ENCODE measurements at regions not wholly inside any gene's neighbourhood (a gene's known extent, or its start where the extent isn't known, plus 50 kb on each side); places are given as distances from the start of the nearest gene placed in this dataset.

DNA sequence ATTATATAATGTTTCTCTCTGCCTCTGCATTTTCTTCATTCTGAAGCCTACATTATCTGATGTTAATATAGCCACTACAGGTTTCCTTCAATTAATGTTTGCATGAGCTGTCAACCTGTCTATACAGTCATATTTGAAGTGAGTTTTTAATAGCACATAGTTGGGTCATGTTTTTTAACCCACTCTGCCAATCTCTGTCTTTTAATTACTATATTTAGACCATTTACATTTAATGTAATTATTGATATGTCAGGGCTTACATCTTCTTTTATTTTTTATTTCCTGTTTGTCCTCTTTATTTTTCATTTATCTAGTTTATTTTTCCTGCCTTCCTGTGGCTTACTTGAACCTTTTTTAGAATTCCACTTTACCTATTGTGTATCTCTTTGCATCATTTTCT is 124.3 kb upstream of the PDE1C start:
- no peak overlapping the region for H3K27ac Mint-ChIP-seq
- H3K9me3 Mint-ChIP-seq = peaks cover 13 to 28% of the 10 kb centered on the region in 2 donors
- DNase-seq (ENCODE audit: low spot score in 2 of 2) (no peak), ATAC-seq (no peak)
- peaks cover 0 to 5% of the 10 kb centered on the region in 2 donors for H3K36me3 Mint-ChIP-seq

DNA sequence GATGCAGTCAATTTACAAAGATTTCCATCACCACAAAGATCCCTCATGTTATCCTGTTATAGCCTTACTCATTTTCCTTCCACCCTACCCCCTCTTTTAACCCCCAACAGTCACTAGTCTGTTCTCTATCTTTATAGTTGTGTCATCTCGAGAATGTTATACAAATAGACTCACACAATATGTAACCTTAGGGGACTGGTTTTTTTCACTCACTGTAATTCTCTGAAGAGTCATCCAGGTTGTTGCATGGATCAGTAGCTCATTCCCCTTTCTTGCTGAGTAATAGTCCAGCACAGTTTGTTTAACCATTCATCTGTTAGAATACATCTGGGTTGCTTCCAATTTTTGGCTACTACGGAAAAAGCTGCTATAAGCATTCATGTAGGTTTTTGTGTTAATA is 121.1 kb upstream of the PDE1C start:
- peaks cover 8 to 28% of the 10 kb centered on the region in 2 donors for H3K9me3 Mint-ChIP-seq
- ATAC-seq (no peak), DNase-seq (ENCODE audit: low spot score in 2 of 2) (no peak)
- H3K27ac Mint-ChIP-seq = no peak overlapping the region
- peaks cover 0 to 5% of the 10 kb centered on the region in 2 donors for H3K36me3 Mint-ChIP-seq

GRCh38 chr7:32179567-32179966 is 109.4 kb upstream of the PDE1C start:
- DNase-seq (ENCODE audit: low spot score in 2 of 2) (no peak), ATAC-seq (no peak)
- H3K27ac Mint-ChIP-seq = no peak overlapping the region
- peaks cover 0 to 8% of the 10 kb centered on the region in 2 donors for H3K9me3 Mint-ChIP-seq
- H3K36me3 Mint-ChIP-seq = no peaks in the 10 kb centered on the region

DNA sequence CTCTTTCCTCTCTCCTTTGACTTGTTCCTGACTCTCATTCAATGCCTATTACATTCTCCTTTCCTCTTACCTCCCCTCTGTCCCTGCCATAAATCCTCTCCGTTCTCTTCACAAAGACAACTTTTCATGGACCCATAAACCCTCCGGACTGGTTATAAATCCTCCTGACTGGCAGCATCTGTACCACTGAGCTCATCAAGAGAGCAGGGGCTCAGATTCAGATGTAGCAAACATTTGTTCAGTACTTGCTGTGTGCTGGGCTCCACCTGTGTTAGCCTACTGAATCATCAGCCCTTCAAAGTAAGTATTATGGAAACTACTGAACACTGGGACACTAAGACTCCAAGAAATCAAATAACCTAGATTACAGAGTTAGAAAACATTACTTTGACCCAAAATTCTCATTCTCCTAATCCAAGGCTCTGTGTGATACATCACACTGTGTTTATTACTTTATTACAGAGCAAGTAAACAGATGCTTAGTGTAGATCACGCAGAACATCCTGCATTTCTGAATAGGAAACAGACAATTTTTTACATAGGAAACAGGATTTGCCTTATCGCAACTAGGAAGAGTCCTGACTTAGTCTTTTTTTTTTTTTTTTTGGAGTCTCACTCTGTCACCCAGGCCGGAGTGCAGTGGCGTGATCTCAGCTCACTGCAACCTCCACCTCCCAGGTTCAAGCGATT is 108.6 kb upstream of the PDE1C start:
- DNase-seq (ENCODE audit: low spot score in 2 of 2) (no peak), ATAC-seq (no peak)
- H3K9me3 Mint-ChIP-seq = peaks cover 0 to 8% of the 10 kb centered on the region in 2 donors
- no peak overlapping the region for H3K27ac Mint-ChIP-seq
- H3K36me3 Mint-ChIP-seq = no peaks in the 10 kb centered on the region

GRCh38 chr7:32177232-32177631 is 107.0 kb upstream of the PDE1C start:
- Mint-ChIP-seq H3K27ac (no peak overlapping the region), H3K36me3 (no peaks in the 10 kb centered on the region), H3K9me3 (peaks cover 0 to 8% of the 10 kb centered on the region in 2 donors)
- ATAC-seq (no peak), DNase-seq (ENCODE audit: low spot score in 2 of 2) (no peak)

DNA sequence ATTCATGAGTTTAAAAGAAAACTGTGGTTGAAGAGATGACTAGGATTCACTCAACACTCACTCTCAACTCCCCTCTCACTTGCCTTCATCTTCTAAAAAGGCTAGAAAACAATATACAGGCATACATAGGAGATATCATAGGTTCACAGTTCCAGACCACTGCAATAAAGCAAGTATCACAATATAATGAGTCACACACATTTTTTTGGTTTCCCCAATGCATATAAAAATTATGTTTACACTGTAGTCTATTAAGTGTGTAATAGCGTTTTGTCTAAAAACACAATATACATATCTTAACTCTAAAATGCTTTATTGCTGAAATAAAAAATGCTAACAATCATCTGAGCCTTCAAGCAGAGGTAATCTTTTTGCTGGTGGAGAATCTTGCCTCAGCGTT is 104.9 kb upstream of the PDE1C start:
- peaks cover 7 to 8% of the 10 kb centered on the region in 2 donors for H3K9me3 Mint-ChIP-seq
- H3K27ac Mint-ChIP-seq = no peak overlapping the region
- ATAC-seq (no peak), DNase-seq (ENCODE audit: low spot score in 2 of 2) (no peak)
- H3K36me3 Mint-ChIP-seq = no peaks in the 10 kb centered on the region

DNA sequence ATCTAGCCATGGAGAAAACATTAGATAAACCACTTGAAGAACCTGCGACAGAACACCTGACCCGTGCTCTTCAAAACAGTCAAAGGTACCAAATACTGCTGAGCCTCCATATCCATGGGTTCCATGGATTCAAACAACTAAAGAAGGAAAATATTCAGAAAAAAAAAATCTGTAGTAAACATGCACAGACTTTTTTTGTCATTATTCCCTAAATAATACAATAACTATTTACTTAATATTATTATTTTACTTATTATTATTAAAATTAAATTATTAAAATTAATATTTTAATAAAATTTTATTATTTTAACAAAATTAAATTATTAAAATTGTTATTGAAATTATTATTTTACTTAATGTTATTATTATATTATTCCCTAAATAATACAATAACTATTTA is 101.0 kb upstream of the PDE1C start:
- Mint-ChIP-seq H3K9me3 (peaks cover 7 to 13% of the 10 kb centered on the region in 2 donors), H3K27ac (no peak overlapping the region), H3K36me3 (no peaks in the 10 kb centered on the region)
- DNase-seq (ENCODE audit: low spot score in 2 of 2) = no peak
- no peak for ATAC-seq

- Mint-ChIP-seq H3K36me3 (no peaks in the 10 kb centered on the region), H3K9me3 (peaks cover 7 to 11% of the 10 kb centered on the region in 2 donors), H3K27ac (no peak overlapping the region)
- DNase-seq (ENCODE audit: low spot score in 2 of 2) (no peak), ATAC-seq (no peak)
Observed at GRCh38 chr7:32170838-32171237, 100.6 kb upstream of the PDE1C start.

- Mint-ChIP-seq H3K27ac (no peak overlapping the region), H3K36me3 (no peaks in the 10 kb centered on the region), H3K9me3 (peaks cover 7 to 8% of the 10 kb centered on the region in 2 donors)
- ATAC-seq (no peak), DNase-seq (ENCODE audit: low spot score in 2 of 2) (no peak)
Observed at GRCh38 chr7:32169228-32169627, 99.0 kb upstream of the PDE1C start.

GRCh38 chr7:32167815-32168214 is 97.6 kb upstream of the PDE1C start:
- no peak for ATAC-seq
- H3K36me3 Mint-ChIP-seq = no peaks in the 10 kb centered on the region
- no peak overlapping the region for H3K27ac Mint-ChIP-seq
- no peak for DNase-seq (ENCODE audit: low spot score in 2 of 2)
- peaks cover 7 to 8% of the 10 kb centered on the region in 2 donors for H3K9me3 Mint-ChIP-seq

- no peak overlapping the region for H3K27ac Mint-ChIP-seq
- ATAC-seq (no peak), DNase-seq (ENCODE audit: low spot score in 2 of 2) (no peak)
- H3K36me3 Mint-ChIP-seq = no peaks in the 10 kb centered on the region
- H3K9me3 Mint-ChIP-seq = peaks cover 7 to 8% of the 10 kb centered on the region in 2 donors
Observed at GRCh38 chr7:32167256-32167655, 97.0 kb upstream of the PDE1C start.

GRCh38 chr7:32164341-32164996 is 94.3 kb upstream of the PDE1C start:
- no peak for ATAC-seq
- peaks cover 0 to 8% of the 10 kb centered on the region in 2 donors for H3K9me3 Mint-ChIP-seq
- DNase-seq (ENCODE audit: low spot score in 2 of 2) = no peak
- H3K27ac Mint-ChIP-seq = no peak overlapping the region
- H3K36me3 Mint-ChIP-seq = no peaks in the 10 kb centered on the region

GRCh38 chr7:32163896-32164295 is 93.7 kb upstream of the PDE1C start:
- H3K27ac Mint-ChIP-seq = no peak overlapping the region
- H3K36me3 Mint-ChIP-seq = no peaks in the 10 kb centered on the region
- H3K9me3 Mint-ChIP-seq = peaks cover 0 to 7% of the 10 kb centered on the region in 2 donors
- DNase-seq (ENCODE audit: low spot score in 2 of 2) = no peak
- ATAC-seq = no peak

DNA sequence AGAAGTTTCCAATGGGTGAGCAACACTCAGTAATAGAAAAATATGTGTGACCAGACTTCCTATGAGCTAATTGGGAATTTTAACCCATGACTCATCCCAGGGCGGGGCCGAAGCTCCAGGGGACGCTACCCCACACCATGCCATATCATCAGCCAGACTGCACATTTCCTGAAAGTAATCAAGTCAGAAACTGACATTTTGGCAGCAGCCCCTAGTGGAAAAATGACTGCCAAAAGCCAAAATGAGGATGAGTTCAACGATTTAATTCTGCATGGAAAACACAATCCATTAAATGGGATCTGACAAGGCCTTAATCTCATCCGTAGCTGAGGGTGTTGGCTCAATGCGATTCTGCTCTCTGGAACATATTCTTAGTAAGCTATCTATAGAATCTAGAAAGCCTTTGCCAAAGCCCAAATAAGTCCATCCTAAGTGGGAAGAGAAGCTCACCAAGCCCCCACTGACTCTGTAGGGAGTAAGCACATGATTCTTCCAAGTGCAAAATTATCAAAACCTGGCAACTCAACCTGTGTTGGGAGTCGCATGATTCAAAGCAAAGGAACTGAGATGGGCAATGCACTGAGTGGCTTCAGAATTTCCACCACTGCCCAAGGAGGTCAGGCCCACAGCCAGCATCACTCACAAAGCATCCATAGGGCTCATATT is 93.1 kb upstream of the PDE1C start:
- DNase-seq (ENCODE audit: low spot score in 2 of 2) (no peak), ATAC-seq (no peak)
- Mint-ChIP-seq H3K27ac (no peak overlapping the region), H3K36me3 (no peaks in the 10 kb centered on the region), H3K9me3 (peaks cover 0 to 3% of the 10 kb centered on the region in 2 donors)

- no peak for ATAC-seq
- no peaks in the 10 kb centered on the region for H3K9me3 Mint-ChIP-seq
- no peaks in the 10 kb centered on the region for H3K36me3 Mint-ChIP-seq
- no peak for DNase-seq (ENCODE audit: low spot score in 2 of 2)
- no peak overlapping the region for H3K27ac Mint-ChIP-seq
Observed at GRCh38 chr7:32161708-32162107, 91.5 kb upstream of the PDE1C start.

DNA sequence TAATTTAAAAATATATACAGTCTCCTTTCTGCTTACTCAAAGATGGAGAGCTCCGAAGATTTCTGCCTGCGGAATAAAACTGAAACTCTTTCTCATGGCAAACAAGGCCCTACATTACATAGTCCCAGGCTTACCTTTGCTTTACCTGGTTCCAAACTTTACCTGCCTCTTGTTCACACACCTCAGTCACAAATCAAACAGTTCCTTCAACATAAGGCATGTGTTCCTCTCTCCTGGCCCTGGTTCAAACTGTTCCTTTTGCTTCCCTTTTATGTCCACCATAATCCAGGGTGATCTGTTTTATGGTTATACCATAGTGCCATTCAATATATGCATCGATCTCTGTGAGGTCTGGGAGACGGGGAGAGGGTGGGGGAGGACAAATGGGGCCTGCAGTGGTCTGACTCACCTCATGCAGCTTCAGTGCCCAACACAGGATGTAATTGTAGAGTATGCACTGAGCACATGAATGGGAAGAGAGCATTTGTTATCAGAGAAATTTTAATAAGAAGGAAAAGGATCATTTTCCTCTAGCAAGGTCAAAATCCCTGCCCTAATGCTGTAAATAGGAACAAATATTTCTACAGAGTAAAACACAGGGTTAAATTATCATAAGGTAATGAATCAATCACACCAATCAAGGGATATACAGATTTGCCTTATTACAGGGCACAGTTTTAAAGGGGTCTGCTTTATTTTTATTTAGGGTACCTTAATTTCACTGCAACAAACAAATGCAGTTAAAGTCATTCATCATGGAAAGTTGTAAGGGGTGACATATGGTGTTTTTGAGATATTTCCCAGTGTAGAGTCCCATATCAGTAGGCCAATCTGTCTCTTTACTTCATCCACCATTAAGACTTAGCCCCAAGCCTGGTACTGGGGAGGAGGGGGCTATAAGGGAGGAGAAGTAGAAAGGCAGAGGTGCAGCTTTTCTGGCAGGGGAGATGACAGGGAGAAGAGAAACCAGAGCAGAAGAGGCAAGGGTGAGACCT is 88.8 kb upstream of the PDE1C start:
- no peak for ATAC-seq
- Mint-ChIP-seq H3K9me3 (peaks cover 4% of the 10 kb centered on the region in 2 donors), H3K36me3 (no peaks in the 10 kb centered on the region), H3K27ac (no peak overlapping the region)
- no peak for DNase-seq (ENCODE audit: low spot score in 2 of 2)

DNA sequence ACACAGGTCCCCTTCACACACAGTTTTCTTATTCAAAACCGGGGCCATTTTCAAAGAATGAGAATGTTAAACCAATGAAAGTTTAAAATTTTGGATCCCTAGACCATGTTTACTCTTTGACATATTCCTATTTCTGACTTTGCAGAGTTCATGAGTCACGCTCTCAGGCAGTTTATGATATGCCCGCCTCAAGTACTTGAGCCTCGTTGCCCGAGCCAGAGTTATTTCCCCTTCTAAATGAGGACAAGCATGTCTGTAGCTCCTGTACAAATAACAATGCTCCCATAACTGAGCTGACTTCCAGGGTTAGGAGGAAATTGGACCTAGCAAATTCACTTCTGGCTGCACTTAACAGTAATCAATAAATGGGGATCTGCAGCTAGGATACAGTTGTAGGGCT is 87.9 kb upstream of the PDE1C start:
- DNase-seq (ENCODE audit: low spot score in 2 of 2) (no peak), ATAC-seq (no peak)
- Mint-ChIP-seq H3K27ac (no peak overlapping the region), H3K9me3 (peaks cover 4% of the 10 kb centered on the region in 2 donors), H3K36me3 (no peaks in the 10 kb centered on the region)
